TTC549 (cell line): ENCODE measurements at regions not wholly inside any gene's neighbourhood (a gene's known extent, or its start where the extent isn't known, plus 50 kb on each side); places are given as distances from the start of the nearest gene placed in this dataset.
"Not testable (repeated sequence)": the region's sequence is repeated elsewhere in the genome, so short reads cannot be mapped to it uniquely, and the experiment has no call there.

ENCODE experiments used
- FAIRE-seq: peaks from 2 replicates; lab custom pipeline; 2012; peaks lifted over from hg19 to GRCh38; lab: Jason Lieb, UNC

DNA sequence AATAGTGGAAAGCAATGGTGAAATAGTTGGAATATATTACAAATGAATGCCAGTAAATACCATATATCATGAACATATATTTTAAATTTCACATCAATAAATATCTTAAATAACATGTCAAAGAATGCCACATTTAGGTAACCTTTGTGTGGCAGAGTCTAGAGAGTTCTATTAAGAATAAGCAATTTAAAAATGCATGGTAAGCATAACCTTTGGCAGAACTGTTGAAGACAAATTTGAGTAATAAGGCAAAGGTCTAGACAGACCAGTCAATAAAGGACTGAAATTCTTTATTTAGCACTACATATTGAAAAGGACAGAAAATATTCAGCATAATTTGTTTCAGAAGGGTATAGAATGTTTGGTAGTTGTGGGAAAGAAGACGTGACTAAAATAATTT lies 1417.0 kb downstream of the SUCLG1 start:
- no peak for FAIRE-seq

DNA sequence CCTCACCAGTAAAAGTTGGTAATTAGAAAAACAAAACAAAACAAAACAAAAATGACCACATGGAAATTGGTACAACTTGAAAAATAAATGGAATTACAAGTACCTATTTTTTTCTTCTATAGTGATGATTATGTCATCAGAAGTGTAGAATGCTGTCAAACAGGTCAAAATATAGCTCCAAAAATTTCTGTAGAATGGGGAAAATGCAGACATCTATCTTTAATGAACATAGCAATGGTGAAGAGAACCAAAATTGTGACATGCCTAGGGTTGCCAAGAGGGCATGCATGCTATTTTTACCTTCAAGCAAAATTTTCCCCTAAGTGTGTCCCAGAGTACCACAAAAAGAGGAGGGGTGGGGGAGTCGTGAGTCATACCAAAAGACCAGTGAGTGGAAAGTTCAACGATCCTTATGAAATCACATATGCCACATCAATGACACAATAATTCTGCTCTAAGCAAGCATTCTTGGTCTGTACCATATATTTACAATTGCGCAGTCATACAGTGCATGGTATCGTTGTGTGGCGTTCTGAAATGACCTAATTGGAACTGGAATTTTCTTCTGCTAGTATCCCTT lies 1436.4 kb downstream of the SUCLG1 start:
- FAIRE-seq = no peak

DNA sequence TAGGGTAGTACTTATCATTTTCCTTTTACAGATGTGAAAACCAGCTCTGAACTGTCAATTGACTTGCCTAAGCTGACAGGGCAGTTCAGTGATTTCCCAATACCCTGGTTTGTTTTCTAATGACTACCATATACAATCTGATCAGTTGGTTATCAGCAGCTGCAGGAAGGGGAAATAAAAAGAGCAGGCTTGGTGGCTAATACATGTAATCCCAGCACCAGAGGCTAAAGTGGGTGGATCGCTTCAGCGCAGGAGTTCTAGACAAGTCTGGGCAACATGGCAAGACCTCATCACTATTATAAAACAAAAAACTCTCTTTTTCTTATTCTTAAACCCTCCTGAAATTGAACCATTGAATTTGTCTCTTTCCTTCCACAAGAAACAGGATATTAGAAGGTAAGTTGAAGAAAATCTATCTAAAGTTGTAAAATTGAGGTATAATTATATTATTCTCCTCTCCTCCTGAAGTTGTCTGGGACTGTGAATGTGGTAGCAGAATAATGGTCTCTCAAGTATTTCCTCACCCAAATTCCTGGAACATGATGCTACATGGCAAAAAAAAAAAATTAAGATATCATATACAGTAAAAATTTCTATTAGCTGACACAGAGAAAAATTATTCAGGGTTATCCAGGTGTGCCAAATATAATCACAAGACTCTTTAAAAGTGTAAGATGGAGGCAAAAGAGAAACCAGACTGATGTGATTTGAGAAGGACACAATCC lies 1441.6 kb downstream of the SUCLG1 start:
- FAIRE-seq = no peak

DNA sequence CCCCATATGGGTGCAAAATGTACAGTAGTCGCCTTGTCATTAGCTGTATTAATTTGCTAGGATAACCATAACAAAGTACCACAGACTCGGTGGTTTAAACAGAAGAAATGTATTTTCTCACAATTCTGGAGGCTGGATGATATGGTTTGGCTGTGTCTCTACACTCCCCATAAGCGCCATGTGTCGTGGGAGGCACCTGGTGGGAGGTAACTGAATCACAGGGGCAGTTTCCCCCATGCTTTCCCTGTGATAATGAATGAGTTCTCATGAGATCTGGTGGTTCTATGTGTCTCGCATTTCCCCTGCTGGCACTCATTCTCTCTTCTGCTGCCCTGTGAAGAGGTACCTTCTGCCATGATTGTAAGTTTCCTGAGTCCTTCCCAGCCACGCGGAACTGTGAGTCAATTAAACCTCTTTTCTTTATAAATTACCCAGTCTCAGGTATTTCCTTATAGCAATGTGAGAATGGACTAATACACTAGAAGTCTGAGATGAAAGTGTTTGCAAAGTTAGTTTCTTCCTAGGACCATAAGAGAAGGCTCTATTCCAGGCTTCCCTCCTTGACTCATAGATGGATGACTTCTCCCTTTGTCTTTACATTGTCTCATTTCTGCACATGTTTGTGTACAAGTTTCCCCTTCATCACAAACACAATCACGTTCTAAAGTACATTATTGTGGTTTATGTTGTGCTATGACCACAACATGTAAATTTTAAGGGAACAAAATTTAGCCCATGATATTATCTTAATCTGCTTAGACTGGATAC lies 1442.6 kb downstream of the SUCLG1 start:
- no peak for FAIRE-seq

- no peak for FAIRE-seq
These were observed 1443.2 kb downstream of the SUCLG1 start for GRCh38 chr2:83015900-83016299.

- no peak for FAIRE-seq
These were observed 1443.9 kb downstream of the SUCLG1 start for GRCh38 chr2:83015035-83015715.

GRCh38 chr2:83014462-83014861 lies 1444.6 kb downstream of the SUCLG1 start:
- FAIRE-seq = no peak

DNA sequence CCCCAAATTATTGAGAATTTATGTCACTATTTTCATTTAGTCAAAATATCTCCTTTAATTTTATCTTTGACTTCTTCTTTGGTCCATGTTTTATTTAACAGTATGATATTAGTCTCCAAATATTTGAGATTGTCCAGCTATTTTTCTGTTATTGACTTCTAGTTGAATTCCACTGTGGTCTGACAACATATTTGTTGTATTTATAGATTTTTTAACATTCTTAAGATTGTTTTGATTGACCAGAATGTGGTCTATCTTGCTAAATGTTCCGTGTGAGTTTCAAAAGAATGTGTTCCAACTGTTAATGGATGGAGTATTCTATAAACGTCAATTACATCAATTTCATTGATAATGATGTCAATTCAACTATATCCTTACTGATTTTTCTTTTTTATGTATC lies 1452.1 kb downstream of the SUCLG1 start:
- no peak for FAIRE-seq

GRCh38 chr2:83003555-83003954 lies 1455.5 kb downstream of the SUCLG1 start:
- no peak for FAIRE-seq

- FAIRE-seq = no peak
These were observed 1456.4 kb downstream of the SUCLG1 start for GRCh38 chr2:83002706-83003105.

DNA sequence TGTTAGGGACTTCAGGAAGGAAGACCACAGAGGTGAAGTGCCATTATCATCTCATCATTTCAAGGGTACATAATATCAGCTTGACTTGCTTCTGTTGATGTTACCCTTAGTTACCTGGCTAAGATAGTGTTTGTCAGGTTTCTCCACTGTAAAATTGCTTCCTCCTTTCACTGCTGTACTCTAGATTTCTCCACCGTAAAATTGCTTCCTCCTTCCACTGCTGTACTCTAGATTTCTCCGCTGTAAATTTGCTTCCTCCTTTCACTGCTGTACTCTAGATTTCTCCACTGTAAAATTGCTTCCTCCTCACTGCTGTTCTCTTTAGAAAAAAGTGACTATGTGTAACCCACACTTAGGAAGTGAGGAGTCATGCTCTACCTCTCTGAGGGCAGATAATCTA lies 1460.3 kb downstream of the SUCLG1 start:
- FAIRE-seq = no peak

DNA sequence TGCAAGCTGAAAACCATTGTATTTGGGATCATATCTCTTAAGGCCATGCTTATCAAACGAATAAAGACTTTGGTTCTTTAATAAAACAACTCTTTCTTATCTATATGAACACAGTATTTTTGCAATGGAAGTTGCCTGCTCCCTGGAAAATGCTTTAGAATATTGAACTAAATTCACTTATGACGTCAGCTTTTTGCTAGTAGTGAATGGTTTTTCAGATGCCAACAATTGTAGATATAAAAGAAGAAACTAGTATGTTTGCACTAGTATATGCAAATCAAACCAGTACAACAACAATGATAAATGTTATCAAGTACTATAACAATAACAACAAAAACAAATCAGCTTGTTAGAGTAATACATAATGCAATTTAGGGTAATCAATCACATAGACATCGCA lies 1462.9 kb downstream of the SUCLG1 start:
- no peak for FAIRE-seq

- FAIRE-seq = no peak
These were observed 1464.9 kb downstream of the SUCLG1 start for GRCh38 chr2:82994151-82994550.

DNA sequence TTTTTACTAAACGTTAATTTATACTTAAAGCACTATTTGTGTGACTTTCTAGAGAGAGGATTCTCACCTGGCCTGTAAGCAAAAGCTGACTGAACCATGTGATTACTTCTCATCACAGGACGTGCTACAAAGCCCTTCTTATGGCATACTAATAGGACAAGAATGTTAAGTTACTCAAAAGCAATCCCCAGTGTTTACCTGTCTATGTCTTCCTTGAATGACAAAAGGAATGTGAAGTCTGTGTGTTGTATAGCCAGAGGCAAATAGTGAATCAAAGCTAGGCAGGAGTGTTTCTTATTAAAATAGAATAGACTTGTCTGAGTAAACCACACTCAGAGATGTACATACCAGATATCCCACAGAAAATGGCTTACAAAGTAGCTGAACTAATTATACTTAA lies 1465.5 kb downstream of the SUCLG1 start:
- no peak for FAIRE-seq

- no peak for FAIRE-seq
These were observed 1466.1 kb downstream of the SUCLG1 start for GRCh38 chr2:82992968-82993367.

- FAIRE-seq = not testable (repeated sequence)
These were observed 1471.4 kb downstream of the SUCLG1 start for GRCh38 chr2:82987706-82988105.

- FAIRE-seq = no peak
These were observed 1472.2 kb downstream of the SUCLG1 start for GRCh38 chr2:82986899-82987298.

- no peak for FAIRE-seq
These were observed 1473.4 kb downstream of the SUCLG1 start for GRCh38 chr2:82985572-82986197.

- FAIRE-seq = no peak
These were observed 1490.7 kb downstream of the SUCLG1 start for GRCh38 chr2:82968358-82968757.

DNA sequence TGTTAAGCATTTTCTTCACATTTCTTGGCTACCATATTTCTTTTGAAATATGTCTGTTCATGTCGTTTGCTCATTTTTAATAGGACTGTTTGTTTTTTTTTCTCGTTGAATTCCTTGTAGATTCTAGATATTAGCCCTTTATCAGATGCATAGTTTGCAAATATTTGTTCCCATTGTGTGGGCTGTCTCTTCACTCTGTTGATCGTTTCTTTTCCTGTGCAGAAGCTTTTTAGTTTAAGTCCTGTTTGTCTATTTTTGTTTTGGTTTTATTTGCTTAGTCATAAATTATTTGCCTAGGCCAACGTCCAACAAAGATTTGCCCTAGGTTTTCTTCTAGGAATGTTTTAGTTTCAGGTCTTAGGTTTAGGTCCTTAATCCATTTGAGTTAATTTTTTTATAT lies 1494.7 kb downstream of the SUCLG1 start:
- no peak for FAIRE-seq

DNA sequence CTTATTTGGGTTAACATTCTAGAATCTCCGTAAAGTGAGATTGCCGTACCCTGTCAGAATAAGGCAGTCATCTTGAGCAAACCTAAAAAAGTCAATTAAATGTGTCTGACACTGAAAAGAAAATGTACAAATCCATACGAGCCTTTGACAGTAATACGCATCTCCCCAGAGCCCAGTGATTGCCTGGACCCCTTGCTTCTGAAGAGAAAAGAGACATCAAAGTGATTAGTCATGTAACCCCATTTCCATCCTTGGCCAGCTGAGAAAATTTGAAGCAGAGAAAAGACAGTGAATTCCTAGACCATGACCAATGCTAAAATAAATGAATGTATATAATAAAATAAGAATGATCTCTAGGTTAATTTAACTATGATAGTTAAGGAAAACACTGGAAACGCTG lies 1499.4 kb downstream of the SUCLG1 start:
- no peak for FAIRE-seq

DNA sequence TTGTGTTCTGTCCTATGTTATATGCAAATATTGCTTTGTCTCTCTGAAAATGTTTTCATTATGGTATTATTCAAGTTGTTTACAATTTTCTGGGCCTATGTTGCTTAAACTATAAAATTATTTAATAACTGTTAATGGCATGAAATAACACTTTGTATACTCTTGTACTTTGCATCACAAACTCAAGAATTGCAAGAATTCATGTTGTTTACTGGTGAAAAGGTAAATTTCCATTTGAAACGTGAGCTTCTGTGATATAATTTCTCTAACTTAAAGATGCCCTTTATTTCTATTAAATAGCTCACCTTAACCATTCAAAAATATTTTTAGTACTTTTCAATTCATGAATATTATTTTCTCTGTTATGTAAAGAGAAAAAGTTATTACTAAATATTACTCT lies 1504.2 kb downstream of the SUCLG1 start:
- FAIRE-seq = no peak

DNA sequence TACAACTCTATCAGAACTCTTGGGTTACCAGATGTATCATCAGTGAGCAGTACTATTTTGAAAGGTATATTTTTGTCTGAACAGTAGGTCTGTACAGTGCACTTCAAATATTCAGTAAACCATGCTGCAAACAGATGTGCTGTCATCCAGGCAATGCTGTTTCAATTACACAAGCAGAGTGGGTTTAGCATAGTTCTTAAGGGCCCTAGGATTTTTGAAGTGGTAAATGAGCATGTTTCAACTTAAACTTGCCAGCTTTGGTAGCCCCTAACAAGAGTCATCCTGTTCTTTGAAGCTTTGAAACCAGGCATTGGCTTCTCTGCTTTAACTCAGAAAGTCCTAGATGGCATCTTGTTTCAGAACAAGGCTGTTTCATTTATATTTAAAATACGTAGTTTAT lies 1519.9 kb downstream of the SUCLG1 start:
- FAIRE-seq = no peak
